Posterior vena cava (tissue), 2 donors: ENCODE measurements at regions not wholly inside any gene's neighbourhood (a gene's known extent, or its start where the extent isn't known, plus 50 kb on each side); places are given as distances from the start of the nearest gene placed in this dataset.
"Not testable (repeated sequence)": the region's sequence is repeated elsewhere in the genome, so short reads cannot be mapped to it uniquely, and the experiment has no call there.

Experiments
- DNase-seq: peaks from one replicate; pipeline ENCODE4 v3.0.0-alpha.2; 2020; ENCODE audit warnings: low spot score
- intact Hi-C, 2 donors: fragments of 100-400 bp; cut with DNase I; formaldehyde crosslinking; loops; one replicate each; pipeline versions ENCODE4 v1.14.1 to v1.14.2; 2022 to 2023
- donor health status: DM: yes; HTN: yes; CAD: no.
- donor health status: DM: yes; HTN: yes; CAD: no.

- DNase-seq, intact Hi-C loops: not testable (repeated sequence)
These were observed 56.1 kb downstream of the ZNF22 start for GRCh38 chr10:45056806-45057205.

- intact Hi-C loops, result no loop called here
- no peak for DNase-seq
These were observed 57.9 kb downstream of the ZNF22 start for GRCh38 chr10:45058580-45058979.

DNA sequence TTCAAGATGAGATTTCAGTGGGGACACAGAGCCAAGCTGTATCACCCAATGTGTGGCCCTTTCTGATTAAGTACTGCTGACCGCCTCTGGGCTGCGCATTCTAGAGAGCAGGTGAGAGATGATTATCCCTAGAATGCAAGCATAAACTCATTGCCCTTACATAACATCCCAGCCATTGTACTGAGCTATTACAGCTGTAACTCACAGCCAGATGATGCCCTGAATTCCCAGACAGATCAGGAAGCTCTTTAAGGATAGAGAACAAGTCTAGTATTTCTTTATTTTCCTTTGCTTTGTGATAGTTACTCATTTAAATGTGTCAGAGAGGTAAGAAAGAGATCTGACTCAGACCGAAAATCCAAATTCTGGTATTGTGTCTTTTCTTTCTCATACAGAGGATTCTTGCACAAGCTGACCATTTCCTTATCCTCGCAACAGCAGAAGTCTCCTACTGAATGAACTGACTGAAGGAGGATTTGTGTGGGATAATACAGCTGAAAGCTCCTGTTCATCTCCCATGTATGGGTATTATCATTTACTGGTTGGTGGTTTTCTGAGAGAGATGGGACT, 58.4 kb downstream of the ZNF22 start:
- intact Hi-C loops, result no loop called here

DNA sequence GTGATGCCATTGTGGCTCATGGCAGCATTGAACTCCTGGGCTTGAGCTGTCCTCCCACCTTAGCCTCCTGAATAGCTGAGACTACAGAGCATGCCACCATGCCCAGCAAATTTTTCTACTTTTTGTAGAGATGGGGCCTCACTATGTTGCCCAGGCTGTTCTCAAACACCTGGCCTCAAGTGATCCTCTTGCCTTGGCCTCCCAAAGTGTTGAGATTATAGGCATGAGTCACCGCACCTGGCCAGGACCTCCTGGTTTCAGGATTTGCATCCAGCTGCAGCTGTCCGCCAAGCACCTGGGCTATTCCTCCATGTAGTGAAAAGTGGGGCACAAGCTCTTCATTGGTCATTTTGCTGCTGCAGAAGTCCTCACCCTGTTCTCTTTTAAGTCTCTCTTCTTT, 58.9 kb downstream of the ZNF22 start:
- intact Hi-C loops, result no loop called here
- no peak for DNase-seq

More for the DNA sequence above, 58.4 kb downstream of the ZNF22 start:
- DNase-seq, result no peak

GRCh38 chr10:45061982-45062381, 61.3 kb downstream of the ZNF22 start:
- intact Hi-C loops, result no loop called here
- no peak for DNase-seq

GRCh38 chr10:45063591-45064231, 63.0 kb downstream of the ZNF22 start:
- no peak for DNase-seq
- intact Hi-C loops, result no loop called here

GRCh38 chr10:45064998-45065397, 64.3 kb downstream of the ZNF22 start:
- no peak for DNase-seq
- intact Hi-C loops, result no loop called here

DNA sequence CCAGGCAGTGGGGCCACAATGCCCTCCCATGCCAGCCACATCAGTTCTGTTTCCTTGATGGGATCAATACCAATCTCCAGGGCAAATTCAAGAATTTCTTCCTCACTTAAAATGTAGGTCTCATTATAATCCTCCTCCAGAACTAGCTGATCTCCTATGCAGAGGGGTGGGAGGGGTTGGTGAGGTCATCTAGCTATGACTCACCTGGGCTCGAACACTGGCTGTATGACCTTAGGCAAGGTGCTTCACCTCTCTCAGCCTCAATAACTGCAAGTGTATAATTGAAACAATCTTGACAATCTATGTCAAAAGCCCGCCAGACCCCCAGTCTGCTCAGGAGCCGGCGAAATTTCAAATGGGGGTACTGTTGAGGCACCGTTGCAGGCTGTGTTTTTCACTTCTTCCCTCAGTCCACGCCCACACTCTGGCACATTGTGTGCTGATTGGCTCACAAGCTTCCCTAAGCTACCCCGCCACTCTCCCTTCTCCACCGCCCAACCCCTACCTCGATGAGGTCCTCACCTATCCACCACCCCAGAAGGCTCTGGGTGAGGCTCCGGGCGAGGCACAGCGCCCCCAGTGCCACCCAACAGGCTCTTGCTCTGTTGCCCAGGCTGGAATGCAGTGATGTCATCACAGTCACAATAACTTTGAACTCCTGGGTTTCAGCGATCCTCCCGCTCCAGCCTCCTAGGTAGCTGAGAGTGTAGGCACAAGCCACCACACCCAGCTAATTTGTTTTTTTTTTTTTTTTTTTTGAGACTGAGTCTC, 70.5 kb downstream of the ZNF22 start:
- no peak for DNase-seq
- intact Hi-C loops, result no loop called here

DNA sequence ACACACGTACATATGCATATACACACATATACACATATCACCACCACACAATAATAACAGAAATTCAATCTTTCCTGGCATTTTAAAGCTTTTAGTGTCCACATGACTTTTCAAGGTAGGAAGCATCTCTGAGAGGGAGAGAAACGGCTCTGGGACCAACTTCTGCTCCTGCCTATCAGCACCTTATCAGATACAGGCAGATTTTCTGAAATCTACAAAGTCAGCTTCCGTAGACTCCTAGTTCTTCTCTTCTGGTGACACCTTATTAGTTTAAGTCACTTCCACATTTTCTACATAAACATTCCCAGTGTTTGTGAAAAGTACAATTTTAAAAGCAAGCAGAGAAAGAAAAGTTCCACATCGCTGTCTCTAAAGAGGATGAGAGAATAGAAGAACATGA, 74.5 kb downstream of the ZNF22 start:
- DNase-seq, result no peak
- intact Hi-C loops, result no loop called here

DNA sequence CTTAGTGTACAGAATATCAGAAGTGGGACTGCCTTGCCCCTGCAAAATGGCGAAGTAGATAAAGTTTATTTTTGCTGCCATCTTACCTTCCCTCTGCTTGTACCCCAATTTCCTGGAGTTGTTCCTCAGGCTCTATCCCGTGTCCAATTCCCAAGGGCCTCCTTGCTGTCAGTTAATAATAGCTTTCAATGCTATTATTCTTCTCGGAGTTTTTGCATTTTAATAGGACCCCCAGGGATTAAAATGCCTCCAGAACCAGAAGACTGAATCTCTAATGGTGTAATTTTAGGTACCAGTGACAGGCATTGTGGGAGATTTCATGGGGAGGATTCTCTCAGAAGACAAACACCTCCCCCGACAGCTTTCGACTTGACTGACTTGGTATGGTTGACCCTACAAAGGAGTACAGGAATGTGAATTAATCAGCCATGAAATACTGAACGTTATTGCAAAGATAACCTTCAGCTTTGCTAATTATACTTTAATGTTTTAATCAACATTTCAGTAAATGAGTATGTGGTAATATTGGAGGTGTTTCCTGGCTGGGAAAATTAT, 75.2 kb downstream of the ZNF22 start:
- intact Hi-C loops, result no loop called here
- DNase-seq, result no peak

- no peak for DNase-seq
- intact Hi-C loops, result no loop called here
These were observed 76.2 kb downstream of the ZNF22 start for GRCh38 chr10:45076891-45077290.

- intact Hi-C loops, result no loop called here
- no peak for DNase-seq
These were observed 79.6 kb downstream of the ZNF22 start for GRCh38 chr10:45080331-45080730.

- DNase-seq, result no peak
- intact Hi-C loops, result no loop called here
These were observed 81.5 kb downstream of the ZNF22 start for GRCh38 chr10:45082176-45082575.

DNA sequence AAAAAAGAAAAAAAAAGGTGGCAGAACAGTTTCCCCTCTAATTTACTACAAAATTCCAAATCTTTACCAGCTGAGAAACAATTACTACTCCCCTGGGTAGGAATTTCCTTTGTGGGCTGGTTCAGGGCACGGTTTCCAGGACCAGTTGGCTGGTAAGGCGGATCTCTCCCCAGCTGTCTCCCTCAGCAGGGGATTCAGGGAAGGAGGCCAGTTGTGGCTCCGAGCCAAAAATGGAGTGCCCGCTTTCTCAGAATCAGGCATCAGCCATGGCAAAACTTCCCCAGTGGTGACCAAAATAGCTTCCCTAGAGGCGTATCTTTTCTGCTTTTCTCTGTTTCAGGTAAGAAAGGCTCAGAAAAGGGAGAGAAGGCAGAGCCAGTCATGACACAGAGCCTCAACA, 91.2 kb downstream of the ZNF22 start:
- DNase-seq, result no peak
- intact Hi-C loops, result no loop called here

DNA sequence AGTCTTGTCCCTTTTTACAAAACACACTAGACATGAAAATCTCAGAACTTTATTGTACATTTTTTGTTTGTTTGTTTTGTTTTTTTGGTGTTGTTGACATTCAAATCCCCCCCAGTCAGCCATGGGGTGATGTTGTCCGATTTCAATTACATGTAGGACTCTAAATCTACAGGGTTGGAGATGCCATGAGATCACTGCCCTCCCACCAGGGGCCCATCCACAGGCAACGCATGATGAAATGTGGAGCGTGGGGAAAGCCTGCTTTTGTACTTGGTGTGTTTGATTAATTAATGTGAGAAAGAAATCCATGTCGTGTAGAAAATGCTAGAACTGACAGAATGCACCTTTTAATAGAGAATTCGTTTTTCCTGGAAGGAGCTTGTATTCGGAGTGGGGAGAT, 93.2 kb downstream of the ZNF22 start:
- no peak for DNase-seq
- intact Hi-C loops, result no loop called here

DNA sequence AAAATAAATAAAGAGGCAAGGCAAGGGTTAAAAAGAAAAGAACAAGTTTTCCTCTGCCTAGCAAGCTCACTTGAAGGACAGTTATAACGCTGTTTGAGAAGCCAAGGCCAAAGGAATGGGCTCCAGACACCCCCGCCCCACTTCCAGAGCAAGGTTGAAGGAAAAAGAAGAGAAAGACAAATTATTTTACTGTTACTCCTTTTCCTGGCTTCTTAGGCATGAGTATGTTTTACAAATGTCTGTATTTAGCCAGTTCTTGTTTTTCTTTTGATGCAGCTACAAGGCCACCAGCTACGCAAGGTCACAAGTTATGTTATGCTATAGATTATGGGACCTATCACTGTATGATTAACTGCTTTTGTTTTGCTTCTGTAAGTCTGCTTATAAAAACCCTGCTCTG, 94.6 kb downstream of the ZNF22 start:
- intact Hi-C loops, result no loop called here

GRCh38 chr10:45096001-45096400, 95.3 kb downstream of the ZNF22 start:
- intact Hi-C loops, result no loop called here
- DNase-seq, result no peak

More for the DNA sequence above, 94.6 kb downstream of the ZNF22 start:
- DNase-seq, result no peak

DNA sequence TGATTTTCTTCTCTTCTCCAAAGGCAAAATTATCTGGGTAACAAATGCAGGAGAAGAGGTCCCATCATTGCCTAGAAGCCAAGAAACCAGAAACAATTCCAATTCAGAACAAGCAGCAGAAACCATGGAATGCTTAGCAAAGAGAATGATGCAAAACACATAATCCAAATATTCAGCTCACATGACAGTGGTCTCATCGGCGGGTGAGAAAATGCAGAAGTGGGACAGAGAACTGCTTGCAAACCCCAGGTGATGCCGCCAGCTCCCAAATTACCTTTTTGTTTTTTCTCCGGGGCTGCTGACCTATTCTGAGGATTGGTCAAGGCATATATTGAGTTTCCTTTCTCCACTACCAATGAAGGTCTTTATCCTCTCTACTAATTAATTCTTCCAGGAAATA, 99.7 kb downstream of the ZNF22 start:
- no peak for DNase-seq

GRCh38 chr10:45104674-45105073, 104.0 kb downstream of the ZNF22 start:
- DNase-seq, result no peak
- intact Hi-C loops, result no loop called here

More for the DNA sequence above, 99.7 kb downstream of the ZNF22 start:
- intact Hi-C loops, result no loop called here

- DNase-seq, intact Hi-C loops: not testable (repeated sequence)
These were observed 104.6 kb downstream of the ZNF22 start for GRCh38 chr10:45105309-45105708.
